Neural crest cell (in vitro differentiated cells): ENCODE measurements at regions not wholly inside any gene's neighbourhood (a gene's known extent, or its start where the extent isn't known, plus 50 kb on each side); places are given as distances from the start of the nearest gene placed in this dataset.
"Not testable (repeated sequence)": the region's sequence is repeated elsewhere in the genome, so short reads cannot be mapped to it uniquely, and the experiment has no call there.

Experiments
- DNase-seq: peaks from one replicate; pipeline ENCODE4 v3.0.0; 2021; ENCODE audit warnings: low read depth, mixed read lengths, low spot score
- H3K27ac Mint-ChIP-seq: one replicate; pipeline ENCODE4 v1.8.0; 2021; ENCODE audit warnings: mild to moderate bottlenecking, mixed read lengths; ENCODE audit not compliant: unreplicated experiment
- H3K27me3 Mint-ChIP-seq: 2 replicates; pipeline ENCODE4 v1.8.0; 2021; ENCODE audit warnings: low read depth, mild to moderate bottlenecking, mixed read lengths
- H3K36me3 Mint-ChIP-seq: 2 replicates; pipeline ENCODE4 v1.8.0; 2021; ENCODE audit warnings: low read depth, mild to moderate bottlenecking, mixed read lengths
- H3K4me1 Mint-ChIP-seq: 2 replicates; pipeline ENCODE4 v1.8.0; 2021; ENCODE audit warnings: mixed read lengths
- H3K4me3 Mint-ChIP-seq: one replicate; pipeline ENCODE4 v1.8.0; 2021; ENCODE audit warnings: mild to moderate bottlenecking, mixed read lengths
- H3K9me3 Mint-ChIP-seq: 2 replicates; pipeline ENCODE4 v1.8.0; 2021; ENCODE audit warnings: mixed read lengths
- CTCF ChIP-seq: fragments of 200-600 bp; sonication (generic); conservative IDR thresholded peaks from 2 replicates; pipeline ENCODE4 v1.5.0; 2021; ENCODE audit warnings: antibody characterized with exemption, mild to moderate bottlenecking

DNA sequence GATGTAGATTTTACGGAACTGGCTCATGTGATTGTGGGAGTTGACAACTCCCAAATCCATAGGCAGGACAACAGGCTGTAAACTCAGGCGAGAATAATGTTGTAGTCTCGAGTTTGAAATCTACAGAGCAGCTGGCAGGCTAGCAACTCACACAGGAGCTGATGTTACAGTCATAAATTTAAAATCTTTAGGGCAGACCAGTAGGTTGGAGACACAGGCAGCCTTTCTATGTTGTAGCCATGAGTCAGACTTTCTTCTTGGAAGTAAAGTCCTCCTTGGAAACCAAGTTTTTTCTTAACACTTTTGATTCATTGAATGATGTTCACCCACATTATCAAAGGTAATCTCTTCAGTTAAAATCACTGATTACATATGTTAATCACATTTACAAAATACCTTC, 89.1 kb upstream of the ALCAM start:
- Mint-ChIP-seq H3K4me1 (no peaks in the 10 kb centered on the region), H3K27ac (no peak overlapping the region), H3K9me3 (peaks cover 2% of the 10 kb centered on the region), H3K4me3 (no peak overlapping the region), H3K27me3 (no peaks in the 10 kb centered on the region), H3K36me3 (no peaks in the 10 kb centered on the region)
- no peak for DNase-seq
- TF ChIP-seq CTCF: no peak

- Mint-ChIP-seq H3K27me3 (no peaks in the 10 kb centered on the region), H3K27ac (no peak overlapping the region), H3K4me1 (no peaks in the 10 kb centered on the region), H3K9me3 (peaks cover 2% of the 10 kb centered on the region), H3K4me3 (no peak overlapping the region), H3K36me3 (no peaks in the 10 kb centered on the region)
- no peak for DNase-seq
- no peak for TF ChIP-seq CTCF
Observed at GRCh38 chr3:105278688-105279087, 88.0 kb upstream of the ALCAM start.

GRCh38 chr3:105281989-105282388, 84.7 kb upstream of the ALCAM start:
- no peak for TF ChIP-seq CTCF
- DNase-seq: no peak
- Mint-ChIP-seq H3K27me3 (no peaks in the 10 kb centered on the region), H3K4me3 (no peak overlapping the region), H3K4me1 (no peaks in the 10 kb centered on the region), H3K27ac (no peak overlapping the region), H3K36me3 (no peaks in the 10 kb centered on the region), H3K9me3 (peaks cover 2% of the 10 kb centered on the region)

DNA sequence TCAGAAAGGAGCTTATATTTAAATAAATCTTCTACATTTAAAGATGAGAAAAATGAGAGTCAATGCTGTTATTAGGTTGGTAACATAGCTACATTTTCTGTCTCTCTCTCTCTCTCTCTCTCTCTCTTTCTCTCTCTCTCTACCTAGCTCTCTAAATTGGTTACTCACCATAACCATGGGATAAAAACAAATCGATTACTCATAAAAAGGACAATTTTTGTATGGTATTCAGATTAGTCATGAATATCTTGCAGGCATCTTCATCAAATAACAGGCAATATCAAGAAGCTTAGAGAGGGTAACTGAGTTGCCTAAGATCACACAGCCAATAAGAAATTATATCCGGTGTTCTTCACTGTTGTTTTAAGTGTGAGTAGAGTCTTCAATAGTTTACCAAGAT, 81.8 kb upstream of the ALCAM start:
- Mint-ChIP-seq H3K4me1 (no peaks in the 10 kb centered on the region), H3K4me3 (no peak overlapping the region), H3K36me3 (no peaks in the 10 kb centered on the region), H3K27me3 (no peaks in the 10 kb centered on the region), H3K27ac (no peak overlapping the region), H3K9me3 (peaks cover 1% of the 10 kb centered on the region)
- no peak for TF ChIP-seq CTCF
- DNase-seq: no peak

DNA sequence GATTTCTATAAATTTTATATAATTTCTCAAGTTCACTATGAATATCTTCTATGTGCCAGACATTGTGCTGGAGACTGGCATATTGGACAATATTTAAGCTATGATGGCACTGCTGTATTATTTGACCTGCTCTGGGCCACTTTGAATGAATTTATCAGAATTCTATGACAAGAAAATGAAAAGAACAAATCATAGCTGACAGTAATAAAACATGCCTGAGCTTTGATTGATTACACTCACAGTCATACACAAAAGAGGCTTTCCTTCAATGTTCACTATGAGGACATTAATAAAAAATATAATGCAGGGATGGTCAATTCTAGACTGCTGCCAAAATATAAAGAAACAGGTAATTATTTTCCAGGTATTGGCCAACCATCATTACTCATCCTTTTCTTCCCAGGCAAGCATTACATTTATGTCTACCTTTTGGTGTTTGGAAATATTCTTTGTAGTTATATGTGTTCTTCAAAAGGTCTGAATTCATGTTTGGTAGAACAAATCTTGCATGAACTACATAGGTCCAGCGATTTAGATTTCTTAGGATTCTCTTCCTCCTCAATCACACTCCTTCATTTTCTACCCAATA, 81.0 kb upstream of the ALCAM start:
- Mint-ChIP-seq H3K36me3 (no peaks in the 10 kb centered on the region), H3K27me3 (no peaks in the 10 kb centered on the region), H3K4me1 (no peaks in the 10 kb centered on the region), H3K9me3 (peaks cover 3% of the 10 kb centered on the region), H3K27ac (no peak overlapping the region), H3K4me3 (no peak overlapping the region)
- no peak for DNase-seq
- TF ChIP-seq CTCF: no peak

DNA sequence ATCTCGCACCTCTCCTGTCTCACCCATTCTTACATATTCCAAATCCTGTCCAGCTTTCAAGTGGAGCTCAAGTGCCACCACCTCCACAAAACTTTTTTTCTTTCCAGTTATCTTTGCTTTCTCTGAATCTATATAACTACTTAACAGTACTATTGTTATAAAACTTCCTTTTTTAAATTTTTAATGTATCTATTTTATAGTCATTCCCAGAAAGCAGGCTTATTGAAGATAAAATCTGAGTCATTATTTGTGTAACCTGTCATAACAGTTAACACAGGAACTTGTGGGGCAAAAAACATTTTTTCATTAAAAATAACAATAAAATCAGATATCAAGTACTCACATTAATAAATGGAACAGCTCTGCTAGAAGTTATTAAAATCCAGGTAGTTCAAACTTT, 73.3 kb upstream of the ALCAM start:
- peaks cover 12% of the 10 kb centered on the region for H3K9me3 Mint-ChIP-seq
- H3K27ac Mint-ChIP-seq: no peak overlapping the region
- peaks cover 6% of the 10 kb centered on the region for H3K36me3 Mint-ChIP-seq

DNA sequence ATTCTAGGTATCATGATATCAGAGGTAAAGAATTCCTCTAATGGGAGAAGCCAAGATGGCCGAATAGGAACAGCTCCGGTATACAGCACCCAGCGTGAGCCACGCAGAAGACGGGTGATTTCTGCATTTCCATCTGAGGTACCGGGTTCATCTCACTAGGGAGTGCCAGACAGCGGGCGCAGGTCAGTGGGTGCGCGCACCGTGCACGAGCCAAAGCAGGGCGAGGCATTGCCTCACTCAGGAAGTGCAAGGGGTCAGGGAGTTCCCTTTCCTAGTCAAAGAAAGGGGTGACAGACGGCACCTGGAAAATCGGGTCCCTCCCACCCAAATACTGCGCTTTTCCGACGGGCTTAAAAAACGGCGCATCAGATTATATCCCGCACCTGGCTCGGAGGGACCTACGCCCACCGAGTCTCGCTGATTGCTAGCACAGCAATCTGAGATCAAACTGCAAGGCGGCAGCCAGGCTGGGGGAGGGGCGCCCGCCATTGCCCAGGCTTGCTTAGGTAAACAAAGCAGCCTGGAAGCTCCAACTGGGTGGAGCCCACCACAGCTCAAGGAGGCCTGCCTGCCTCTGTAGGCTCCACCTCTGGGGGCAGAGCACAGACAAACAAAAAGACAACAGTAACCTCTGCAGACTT, 70.4 kb upstream of the ALCAM start:
- DNase-seq, H3K4me3 Mint-ChIP-seq, H3K27me3 Mint-ChIP-seq, H3K4me1 Mint-ChIP-seq, H3K27ac Mint-ChIP-seq, H3K9me3 Mint-ChIP-seq, H3K36me3 Mint-ChIP-seq: not testable (repeated sequence)

More for the DNA sequence above, 73.3 kb upstream of the ALCAM start:
- TF ChIP-seq CTCF: no peak
- no peak for DNase-seq
- no peaks in the 10 kb centered on the region for H3K4me1 Mint-ChIP-seq
- no peaks in the 10 kb centered on the region for H3K27me3 Mint-ChIP-seq
- H3K4me3 Mint-ChIP-seq: no peak overlapping the region
